ENCODE measurements at regions not wholly inside any gene's neighbourhood (a gene's known extent, or its start where the extent isn't known, plus 50 kb on each side); places are given as distances from the start of the nearest gene placed in this dataset.

GRCh38 chr20:60338556-60338955, 380.3 kb downstream of the CDH26 start:
- no peak for TF ChIP-seq MAFK (IDR thresholded peaks at IDR 0.05; ENCODE audit: low read depth, low read length)
- TF ChIP-seq MAZ (IDR thresholded peaks at IDR 0.05; ENCODE audit: borderline replicate concordance, low read depth, low read length): no peak
- TF ChIP-seq POLR2A (IDR thresholded peaks at IDR 0.05; ENCODE audit: low read depth, low read length): no peak
- no peak for TF ChIP-seq FOS (IDR thresholded peaks at IDR 0.05; ENCODE audit: low read depth, low read length)
- TF ChIP-seq ELK1 (IDR thresholded peaks at IDR 0.05; ENCODE audit: borderline replicate concordance, low read depth, low read length): no peak
- TF ChIP-seq BHLHE40 (IDR thresholded peaks at IDR 0.05; ENCODE audit: low read depth, low read length): no peak
- no peak for TF ChIP-seq RAD21 (IDR thresholded peaks at IDR 0.05; ENCODE audit: low read length)
- TF ChIP-seq CHD1 (IDR thresholded peaks at IDR 0.05; ENCODE audit: low read depth, low read length): no peak
- TF ChIP-seq USF2 (IDR thresholded peaks at IDR 0.05; ENCODE audit: low read depth, low read length): no peak
- TF ChIP-seq RFX5 (IDR thresholded peaks at IDR 0.05; ENCODE audit: low read depth, low read length): no peak
- TF ChIP-seq MXI1 (IDR thresholded peaks at IDR 0.05; ENCODE audit: borderline replicate concordance, low read depth, low read length): no peak
- no peak for TF ChIP-seq RCOR1 (IDR thresholded peaks at IDR 0.05; ENCODE audit: insufficient replicate concordance, low read length)
- no peak for TF ChIP-seq SMC3 (IDR thresholded peaks at IDR 0.05; ENCODE audit: low read depth, low read length)
- TF ChIP-seq CTCF (conservative IDR thresholded peaks at IDR 0.05; ENCODE audit: low read depth, low read length): no peak
- DNase-seq (no peak), ATAC-seq (ENCODE audit: low read depth) (no peak)
- Histone ChIP-seq H2AK9ac (replicated peaks; ENCODE audit: low read depth, low read length, poor library complexity) (no peak overlapping the region), H2AFZ (replicated peaks; ENCODE audit: low read length, poor library complexity) (no peak overlapping the region), H3K9me3 (ENCODE audit: control insufficient read depth, insufficient read depth, low read length) (peaks cover 13% of the 10 kb centered on the region), H4K8ac (ENCODE audit: low read depth in 2 of 2, low read length in 2 of 2) (no peak overlapping the region), H3K14ac (replicated peaks; ENCODE audit: low read depth, low read length) (no peak overlapping the region), H3K4me1 (ENCODE audit: control insufficient read depth, insufficient read depth, low read length) (no peaks in the 10 kb centered on the region), H3K27me3 (ENCODE audit: control insufficient read depth, insufficient read depth, low read length) (no peaks in the 10 kb centered on the region), H2BK5ac (ENCODE audit: low read depth, low read length, poor library complexity, severe bottlenecking) (no peak overlapping the region), H3K4me2 (ENCODE audit: low read depth, low read length) (no peak overlapping the region), H3K36me3 (ENCODE audit: control insufficient read depth, insufficient read depth, low read length) (no peaks in the 10 kb centered on the region), H3K9me1 (ENCODE audit: insufficient read depth, low read length) (no peaks in the 10 kb centered on the region), H3K4ac (ENCODE audit: low read depth, low read length) (no peak overlapping the region), H2AK5ac (ENCODE audit: low read depth, low read length) (no peak overlapping the region), H3K9ac (ENCODE audit: low read depth, low read length) (no peak overlapping the region), H4K91ac (ENCODE audit: insufficient read depth, low read depth, low read length) (no peak overlapping the region), H2BK15ac (ENCODE audit: low read depth, low read length) (no peak overlapping the region), H3K27ac (ENCODE audit: insufficient read depth, low read length) (no peak overlapping the region), H2BK120ac (ENCODE audit: low read depth, low read length) (no peak overlapping the region), H3K79me1 (ENCODE audit: low read depth in 1 of 2, low read length in 2 of 2) (no peaks in the 10 kb centered on the region), H3K56ac (ENCODE audit: extremely low read depth, insufficient read depth, low read length) (no peak overlapping the region), H4K20me1 (ENCODE audit: insufficient read depth, low read length) (no peaks in the 10 kb centered on the region), H3K4me3 (ENCODE audit: insufficient read depth, low read depth, low read length) (no peak overlapping the region), H3K18ac (ENCODE audit: low read depth, low read length) (no peak overlapping the region), H2BK20ac (ENCODE audit: low read depth, low read length) (no peak overlapping the region), H4K5ac (ENCODE audit: low read depth, low read length) (no peak overlapping the region), H3K23ac (ENCODE audit: low read depth, low read length) (no peak overlapping the region)
- POLR2A ChIA-PET (ENCODE audit: unreplicated experiment): no interaction called here
- intact Hi-C loops (cut with micrococcal nuclease) (no loop called here), dilution Hi-C loops (cut with HindIII; ENCODE audit: low sequenced_read_pairs, unreplicated experiment) (no loop called here), in situ Hi-C loops (cut with MboI; ENCODE audit: low sequenced_read_pairs) (no loop called here)
- WGBS, 2 experiments (ENCODE audit: extremely low coverage in 2 of 2, insufficient read length in 1 of 2): 89% methylated on average over 4 of the region's 8 CpGs; no CpG with 5 or more reads in 1 of the 2 experiments
- CTCF ChIA-PET: no interaction called here
- BruUV-seq (replicated peaks): no TSS peak
